ENCODE measurements at regions not wholly inside any gene's neighbourhood (a gene's known extent, or its start where the extent isn't known, plus 50 kb on each side); places are given as distances from the start of the nearest gene placed in this dataset.
"Not testable (repeated sequence)": the region's sequence is repeated elsewhere in the genome, so short reads cannot be mapped to it uniquely, and the experiment has no call there.

GRCh38 chrX:9405635-9406034 lies 59.2 kb upstream of the TBL1X start:
- not testable (repeated sequence) for TF ChIP-seq YY1 (tag by site-specific recombination; IDR thresholded peaks at IDR 0.05); KLF9 (tag by site-specific recombination; IDR thresholded peaks at IDR 0.05; ENCODE audit: low read depth); ZNF76 (tag by site-specific recombination; IDR thresholded peaks at IDR 0.05; ENCODE audit: borderline replicate concordance, low read depth); ZNF792 (tag by site-specific recombination; IDR thresholded peaks at IDR 0.05)
